ENCODE measurements at regions not wholly inside any gene's neighbourhood (a gene's known extent, or its start where the extent isn't known, plus 50 kb on each side); places are given as distances from the start of the nearest gene placed in this dataset.

GRCh38 chr18:64983497-64984238, 767.1 kb upstream of the CDH7 start:
- no peaks in the 10 kb centered on the region for H4K20me1 ChIP-seq (ENCODE audit: insufficient read depth, low read length)
- TF ChIP-seq CAMTA2 (CRISPR knock-in tag; IDR thresholded peaks at IDR 0.05; ENCODE audit: borderline replicate concordance) (no peak), CENPT (CRISPR knock-in tag; IDR thresholded peaks at IDR 0.05; ENCODE audit: low read depth) (no peak), THAP7 (CRISPR knock-in tag; IDR thresholded peaks at IDR 0.05) (no peak), ZNF670 (CRISPR knock-in tag; IDR thresholded peaks at IDR 0.05; ENCODE audit: borderline replicate concordance) (no peak), JARID2 (CRISPR knock-in tag; IDR thresholded peaks at IDR 0.05; ENCODE audit: insufficient replicate concordance) (no peak), FOXP1 (IDR thresholded peaks at IDR 0.05) (no peak), FOXP1 (CRISPR knock-in tag; IDR thresholded peaks at IDR 0.05) (no peak), ZNF337 (CRISPR knock-in tag; IDR thresholded peaks at IDR 0.05; ENCODE audit: borderline replicate concordance, low read depth) (no peak), ZNF350 (CRISPR knock-in tag; IDR thresholded peaks at IDR 0.05; ENCODE audit: borderline replicate concordance, low read depth) (no peak), ZNF780A (CRISPR knock-in tag; IDR thresholded peaks at IDR 0.05) (no peak), SMARCC2 (IDR thresholded peaks at IDR 0.05) (no peak), ZNF230 (CRISPR knock-in tag; IDR thresholded peaks at IDR 0.05) (no peak), ZHX2 (IDR thresholded peaks at IDR 0.05; ENCODE audit: low read depth) (no peak), ZHX2 (CRISPR knock-in tag; IDR thresholded peaks at IDR 0.05; ENCODE audit: borderline replicate concordance) (no peak), ZXDC (CRISPR knock-in tag; IDR thresholded peaks at IDR 0.05) (no peak)
- POLR2A ChIA-PET = no interaction called here
- in situ Hi-C loops (cut with HindIII; ENCODE audit: extremely low pct_ligation_motif_present, low pct_unique_long_range_greater_than_20kb) = no loop called here
- H3K9ac ChIP-seq (ENCODE audit: insufficient read depth, low read depth, low read length) = no peak overlapping the region
- CTCF ChIA-PET (ENCODE audit: low intra/inter-chr PET ratio, low total read pairs) = no interaction called here
- intact Hi-C loops (cut with micrococcal nuclease; ENCODE audit: unreplicated experiment) = no loop called here
- no peak for FAIRE-seq
- H3K4me2 ChIP-seq (ENCODE audit: low read depth, low read length) = no peak overlapping the region
- H3K9me3 ChIP-seq (ENCODE audit: low read length) = no peaks in the 10 kb centered on the region
- H3K4me1 ChIP-seq (ENCODE audit: insufficient read depth, low read length) = no peaks in the 10 kb centered on the region
- H3K27ac ChIP-seq (ENCODE audit: extremely low read length, insufficient read depth, low read length) = no peak overlapping the region
- H3K79me2 ChIP-seq (ENCODE audit: insufficient read depth, low read length) = no peaks in the 10 kb centered on the region
- no peak for DNase-seq (ENCODE audit: low spot score)
- no peak overlapping the region for H2AFZ ChIP-seq (ENCODE audit: low read length)
- H3K4me3 ChIP-seq (replicated peaks in 1 of 3; ENCODE audit: insufficient read depth in 1 of 3, low read depth in 2 of 3, low read length in 3 of 3) = no peak overlapping the region
- WGBS (ENCODE audit: low lambda C conversion rate) = 0% methylated on average over 2 of the region's 14 CpGs
- BruUV-seq (replicated peaks) = no TSS peak
- H3K36me3 ChIP-seq (replicated peaks in 1 of 2; ENCODE audit: control insufficient read depth in 1 of 2, insufficient read depth in 2 of 2, low read length in 2 of 2) = no peaks in the 10 kb centered on the region
- no peaks in the 10 kb centered on the region for H3K27me3 ChIP-seq (ENCODE audit: control insufficient read depth in 1 of 2, insufficient read depth in 2 of 2, low read length in 2 of 2)
- ATAC-seq = no peak
